OCI-LY1 (cell line): ENCODE measurements at regions not wholly inside any gene's neighbourhood (a gene's known extent, or its start where the extent isn't known, plus 50 kb on each side); places are given as distances from the start of the nearest gene placed in this dataset.

Experiments used
- CTCF ChIP-seq: fragments of 200-600 bp; sonication (generic), shearing (Covaris generic); IDR thresholded peaks from 2 replicates; pipeline ENCODE4 v1.5.1; 2017; ENCODE audit warnings: mild to moderate bottlenecking, antibody characterized with exemption, low read length, moderate library complexity, mixed read lengths
- EZH2 ChIP-seq: fragments of 200-600 bp; sonication (generic), shearing (Covaris generic); IDR thresholded peaks from 2 replicates; pipeline ENCODE4 v1.8.0; 2017; ENCODE audit warnings: borderline replicate concordance, mixed run types, mild to moderate bottlenecking, antibody characterized with exemption, low read length, moderate library complexity, mixed read lengths

DNA sequence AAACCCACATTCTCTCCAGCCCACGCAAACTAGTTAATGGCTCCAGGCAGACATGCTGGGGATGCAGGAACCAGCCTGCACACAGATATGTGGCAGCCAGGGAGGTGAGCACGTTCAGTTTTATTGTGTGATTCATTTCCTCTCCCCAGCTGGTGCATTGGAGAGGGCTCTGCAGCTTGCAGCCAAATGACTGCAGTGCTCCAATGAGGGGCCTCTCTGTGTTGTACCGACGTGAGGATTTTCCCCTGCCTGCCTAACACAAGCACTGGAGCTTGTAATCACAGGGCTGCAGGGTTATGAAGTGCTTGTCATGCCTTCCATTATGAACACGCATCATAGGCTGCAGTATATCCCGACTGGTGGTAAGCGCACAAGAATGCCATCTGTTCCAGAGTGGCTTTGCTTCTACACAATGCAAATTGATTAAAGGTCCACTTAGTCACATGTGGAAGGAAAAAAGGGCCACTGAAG, 92.3 kb upstream of the THUMPD2 start:
- no peak for TF ChIP-seq CTCF
- no peak for TF ChIP-seq EZH2
